GM10266 (cell line): ENCODE measurements at regions not wholly inside any gene's neighbourhood (a gene's known extent, or its start where the extent isn't known, plus 50 kb on each side); places are given as distances from the start of the nearest gene placed in this dataset.
"Not testable (repeated sequence)": the region's sequence is repeated elsewhere in the genome, so short reads cannot be mapped to it uniquely, and the experiment has no call there.

Experiments used
- DNase-seq: peaks from one replicate; pipeline ENCODE4 v3.0.0; 2012; ENCODE audit errors: extremely low spot score
- TF ChIP-seq, protein P1 (sequence below): IDR thresholded peaks from 2 replicates; pipeline ENCODE4 v1.5.1; 2012; ENCODE audit warnings: mild to moderate bottlenecking, low read depth; ENCODE audit not compliant: control insufficient read depth, insufficient read depth; ENCODE audit errors: missing control alignments

GRCh38 chr11:14584595-14584994, 59.0 kb upstream of the PDE3B start:
- DNase-seq, result no peak
- TF ChIP-seq, protein P1, sequence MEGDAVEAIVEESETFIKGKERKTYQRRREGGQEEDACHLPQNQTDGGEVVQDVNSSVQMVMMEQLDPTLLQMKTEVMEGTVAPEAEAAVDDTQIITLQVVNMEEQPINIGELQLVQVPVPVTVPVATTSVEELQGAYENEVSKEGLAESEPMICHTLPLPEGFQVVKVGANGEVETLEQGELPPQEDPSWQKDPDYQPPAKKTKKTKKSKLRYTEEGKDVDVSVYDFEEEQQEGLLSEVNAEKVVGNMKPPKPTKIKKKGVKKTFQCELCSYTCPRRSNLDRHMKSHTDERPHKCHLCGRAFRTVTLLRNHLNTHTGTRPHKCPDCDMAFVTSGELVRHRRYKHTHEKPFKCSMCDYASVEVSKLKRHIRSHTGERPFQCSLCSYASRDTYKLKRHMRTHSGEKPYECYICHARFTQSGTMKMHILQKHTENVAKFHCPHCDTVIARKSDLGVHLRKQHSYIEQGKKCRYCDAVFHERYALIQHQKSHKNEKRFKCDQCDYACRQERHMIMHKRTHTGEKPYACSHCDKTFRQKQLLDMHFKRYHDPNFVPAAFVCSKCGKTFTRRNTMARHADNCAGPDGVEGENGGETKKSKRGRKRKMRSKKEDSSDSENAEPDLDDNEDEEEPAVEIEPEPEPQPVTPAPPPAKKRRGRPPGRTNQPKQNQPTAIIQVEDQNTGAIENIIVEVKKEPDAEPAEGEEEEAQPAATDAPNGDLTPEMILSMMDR, result no peak

- no peak for DNase-seq
- TF ChIP-seq, protein P1, result no peak
Observed at GRCh38 chr11:14585438-14585837, 58.2 kb upstream of the PDE3B start.

GRCh38 chr11:14587258-14587657, 56.3 kb upstream of the PDE3B start:
- DNase-seq, result no peak
- TF ChIP-seq, protein P1, result no peak

GRCh38 chr11:14588681-14589080, 54.9 kb upstream of the PDE3B start:
- TF ChIP-seq, protein P1, result no peak
- DNase-seq, result no peak

GRCh38 chr11:14589421-14589820, 54.2 kb upstream of the PDE3B start:
- TF ChIP-seq, protein P1, result no peak
- DNase-seq, result no peak

- not testable (repeated sequence) for DNase-seq
Observed at GRCh38 chr11:14591046-14591445, 52.6 kb upstream of the PDE3B start.

DNA sequence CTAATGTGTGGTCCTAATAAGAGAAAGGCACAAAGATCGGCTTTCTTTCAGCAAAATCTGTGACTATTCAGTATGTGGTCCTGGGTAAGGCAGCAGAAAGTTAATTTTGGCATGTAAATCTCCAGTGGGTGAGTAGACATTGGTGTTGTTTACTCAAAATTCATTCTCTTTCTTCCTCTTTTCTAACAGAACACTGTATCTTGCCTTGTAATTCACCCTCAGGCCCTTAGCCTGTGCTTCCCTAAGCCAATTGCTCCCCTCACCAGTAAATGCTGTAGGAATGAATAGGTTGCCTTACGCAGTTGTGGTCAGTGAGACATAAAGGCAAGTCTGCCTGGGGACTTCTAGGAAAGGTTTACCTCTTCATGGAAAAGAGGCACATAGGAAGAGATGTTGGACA, 49.9 kb upstream of the PDE3B start:
- no peak for DNase-seq
- TF ChIP-seq, protein P1, result no peak
